ENCODE measurements at regions not wholly inside any gene's neighbourhood (a gene's known extent, or its start where the extent isn't known, plus 50 kb on each side); places are given as distances from the start of the nearest gene placed in this dataset.

- TF ChIP-seq TSHZ2 (CRISPR knock-in tag; IDR thresholded peaks at IDR 0.05), result no peak
These were observed 382.4 kb downstream of the ARL4A start (continued) for GRCh38 chr7:13069841-13070240.

GRCh38 chr7:13072014-13072413 lies 384.6 kb downstream of the ARL4A start:
- no peak for TF ChIP-seq RARB (CRISPR knock-in tag; IDR thresholded peaks at IDR 0.05)
- TF ChIP-seq SNAI2 (CRISPR knock-in tag; IDR thresholded peaks at IDR 0.05), result no peak
- TF ChIP-seq TSHZ2 (CRISPR knock-in tag; IDR thresholded peaks at IDR 0.05), result no peak
- no peak for ATAC-seq

GRCh38 chr7:13077466-13077865 lies 390.0 kb downstream of the ARL4A start:
- TF ChIP-seq CSDC2 (CRISPR knock-in tag; IDR thresholded peaks at IDR 0.05) (no peak), TOX (CRISPR knock-in tag; IDR thresholded peaks at IDR 0.05; ENCODE audit: borderline replicate concordance) (no peak), ZC3H10 (CRISPR knock-in tag; IDR thresholded peaks at IDR 0.05) (no peak), ZFP3 (CRISPR knock-in tag; IDR thresholded peaks at IDR 0.05) (no peak), TCF4 (CRISPR knock-in tag; IDR thresholded peaks at IDR 0.05; ENCODE audit: borderline replicate concordance) (no peak), POU6F1 (CRISPR knock-in tag; IDR thresholded peaks at IDR 0.05; ENCODE audit: borderline replicate concordance, low read depth) (no peak), BACH2 (CRISPR knock-in tag; IDR thresholded peaks at IDR 0.05; ENCODE audit: borderline replicate concordance) (no peak), SNAI2 (CRISPR knock-in tag; IDR thresholded peaks at IDR 0.05) (no peak), OSR1 (CRISPR knock-in tag; IDR thresholded peaks at IDR 0.05) (no peak), ZNF70 (CRISPR knock-in tag; IDR thresholded peaks at IDR 0.05) (no peak), ARNTL (CRISPR knock-in tag; IDR thresholded peaks at IDR 0.05; ENCODE audit: borderline replicate concordance, low read depth) (no peak), ISL1 (CRISPR knock-in tag; IDR thresholded peaks at IDR 0.05) (no peak), CREB5 (CRISPR knock-in tag; IDR thresholded peaks at IDR 0.05; ENCODE audit: low read depth) (no peak), RARB (CRISPR knock-in tag; IDR thresholded peaks at IDR 0.05) (no peak)
- ATAC-seq, result no peak

GRCh38 chr7:13078105-13078504 lies 390.7 kb downstream of the ARL4A start:
- no peak for ATAC-seq
- TF ChIP-seq GLIS3 (CRISPR knock-in tag; IDR thresholded peaks at IDR 0.05) (no peak), ZC3H10 (CRISPR knock-in tag; IDR thresholded peaks at IDR 0.05) (no peak), POU6F1 (CRISPR knock-in tag; IDR thresholded peaks at IDR 0.05; ENCODE audit: borderline replicate concordance, low read depth) (no peak), ISL1 (CRISPR knock-in tag; IDR thresholded peaks at IDR 0.05) (no peak), ZNF8 (CRISPR knock-in tag; IDR thresholded peaks at IDR 0.05) (no peak), CSRNP3 (CRISPR knock-in tag; IDR thresholded peaks at IDR 0.05) (no peak), PPARA (CRISPR knock-in tag; IDR thresholded peaks at IDR 0.05; ENCODE audit: borderline replicate concordance) (no peak), ARNTL (CRISPR knock-in tag; IDR thresholded peaks at IDR 0.05; ENCODE audit: borderline replicate concordance, low read depth) (no peak), ZFP30 (CRISPR knock-in tag; IDR thresholded peaks at IDR 0.05) (no peak), RARB (CRISPR knock-in tag; IDR thresholded peaks at IDR 0.05) (no peak), SNAI2 (CRISPR knock-in tag; IDR thresholded peaks at IDR 0.05) (no peak), TSHZ2 (CRISPR knock-in tag; IDR thresholded peaks at IDR 0.05) (no peak), CSDC2 (CRISPR knock-in tag; IDR thresholded peaks at IDR 0.05) (no peak), OSR1 (CRISPR knock-in tag; IDR thresholded peaks at IDR 0.05) (no peak)

All from SK-N-SH treated with all-trans-retinoic acid at 6 μM for 48 hours (cell line).